ENCODE measurements at regions not wholly inside any gene's neighbourhood (a gene's known extent, or its start where the extent isn't known, plus 50 kb on each side); places are given as distances from the start of the nearest gene placed in this dataset.
A peak's percentile ranks its signal among the peaks of the same experiment; 100 is the strongest.

DNA sequence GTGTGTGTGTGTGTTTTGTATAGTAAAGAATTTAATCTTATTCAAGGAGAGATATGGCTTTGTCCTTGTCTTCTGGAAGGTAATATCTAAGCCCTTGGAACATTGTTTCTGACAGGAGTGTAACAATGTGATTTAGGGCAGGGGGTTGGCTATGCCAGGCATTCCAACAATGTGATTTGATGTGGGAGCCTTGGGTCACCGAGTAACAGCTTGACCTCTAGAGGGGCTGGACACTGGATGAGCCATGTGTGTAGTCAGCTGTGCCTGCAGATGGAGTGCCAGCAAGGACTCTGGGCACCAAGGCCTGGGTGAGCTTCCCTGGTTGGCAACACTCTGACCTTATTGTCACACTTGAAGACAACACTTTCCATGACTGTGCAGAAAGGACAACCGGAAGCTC lies 336.1 kb upstream of the ZP4 start:
- H3K27me3 ChIP-seq (ENCODE audit: low read depth): no peaks in the 10 kb centered on the region
- in situ Hi-C loops (cut with MboI; ENCODE audit: low sequenced_read_pairs): no loop called here
- H3K9me3 ChIP-seq: no peaks in the 10 kb centered on the region
- DNase-seq (ENCODE audit: low spot score in 2 of 2): no peak
- H3K36me3 ChIP-seq (replicated peaks): no peaks in the 10 kb centered on the region
- no peak overlapping the region for H3K4me3 ChIP-seq
- H3K4me1 ChIP-seq: peaks cover 12% of the 10 kb centered on the region

DNA sequence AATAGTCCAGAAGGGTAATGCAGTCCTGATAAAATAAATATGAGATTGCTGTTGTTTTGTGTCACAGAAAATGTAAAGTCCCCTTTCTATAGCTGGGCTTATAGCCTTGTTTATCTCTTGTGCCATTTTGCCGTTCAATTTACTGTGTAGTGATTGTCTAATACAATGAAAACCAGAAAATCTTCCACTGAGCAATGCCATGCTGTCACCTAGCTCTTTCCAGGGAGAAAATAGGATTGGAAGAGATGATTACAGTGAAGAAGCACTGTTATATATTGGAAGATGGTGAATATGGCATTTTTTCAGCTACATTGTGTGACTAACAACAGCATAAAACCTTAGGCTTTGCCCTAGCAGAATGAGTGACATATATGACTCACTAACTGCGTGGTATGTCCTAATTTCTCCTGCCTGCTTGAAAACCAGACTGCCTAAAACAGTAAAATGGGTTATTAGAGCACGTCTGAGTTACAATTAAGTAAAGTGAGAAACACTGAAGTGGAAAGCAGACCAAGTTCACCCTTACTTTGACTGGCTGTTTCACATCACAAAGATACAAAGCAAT lies 332.4 kb upstream of the ZP4 start:
- in situ Hi-C loops (cut with MboI; ENCODE audit: low sequenced_read_pairs): no loop called here
- no peaks in the 10 kb centered on the region for H3K9me3 ChIP-seq
- H3K4me3 ChIP-seq: no peak overlapping the region
- peaks cover 12% of the 10 kb centered on the region for H3K4me1 ChIP-seq
- H3K36me3 ChIP-seq (replicated peaks): no peaks in the 10 kb centered on the region
- H3K27me3 ChIP-seq (ENCODE audit: low read depth): no peaks in the 10 kb centered on the region
- DNase-seq (ENCODE audit: low spot score in 2 of 2): no peak

DNA sequence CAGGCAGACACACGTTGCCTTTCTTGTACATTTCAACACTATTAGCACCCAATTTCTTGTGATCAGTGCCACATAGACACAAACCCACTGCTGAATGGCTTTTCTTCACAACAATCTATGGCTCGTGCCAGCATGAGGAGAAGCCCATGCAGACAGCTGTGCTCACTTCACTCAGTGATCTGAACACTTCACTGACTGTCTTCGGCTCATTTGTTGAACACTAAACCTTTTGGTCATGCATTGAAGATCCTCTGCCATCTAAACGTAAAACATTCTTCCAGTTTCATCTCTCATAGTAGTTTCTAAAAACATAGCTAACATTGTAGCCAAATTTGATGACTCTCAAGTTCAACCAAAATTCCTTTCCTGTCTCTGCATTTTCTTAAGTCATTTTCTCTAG lies 331.0 kb upstream of the ZP4 start:
- Histone ChIP-seq H3K4me1 (peaks cover 12% of the 10 kb centered on the region), H3K4me3 (no peak overlapping the region), H3K36me3 (replicated peaks) (no peaks in the 10 kb centered on the region), H3K9me3 (no peaks in the 10 kb centered on the region), H3K27me3 (ENCODE audit: low read depth) (no peaks in the 10 kb centered on the region)
- no peak for DNase-seq (ENCODE audit: low spot score in 2 of 2)
- in situ Hi-C loops (cut with MboI; ENCODE audit: low sequenced_read_pairs): no loop called here

DNA sequence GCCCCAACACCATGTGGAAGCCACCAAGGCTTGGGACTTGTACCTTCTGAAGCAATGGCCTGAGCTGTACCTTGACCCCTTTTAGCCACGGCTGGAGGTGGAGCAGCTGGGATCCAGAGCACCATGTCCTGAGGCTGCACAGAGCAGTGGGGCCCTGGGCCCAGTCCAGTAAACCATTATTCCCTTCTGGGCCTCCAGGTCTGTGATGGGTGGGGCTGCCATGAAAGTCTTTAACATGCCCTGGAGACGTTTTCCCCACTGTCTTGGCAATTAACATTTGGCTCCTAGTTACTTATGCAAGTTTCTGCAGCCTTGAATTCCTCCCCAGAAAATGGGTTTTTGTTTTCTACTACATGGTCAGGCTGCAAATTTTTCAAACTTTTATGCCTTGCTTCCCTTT lies 323.7 kb upstream of the ZP4 start:
- no peaks in the 10 kb centered on the region for H3K27me3 ChIP-seq (ENCODE audit: low read depth)
- H3K4me1 ChIP-seq: no peaks in the 10 kb centered on the region
- in situ Hi-C loops (cut with MboI; ENCODE audit: low sequenced_read_pairs): no loop called here
- peaks cover 3% of the 10 kb centered on the region; the same call in 1 of the 2 replicates for H3K9me3 ChIP-seq
- DNase-seq (ENCODE audit: low spot score in 2 of 2): no peak
- H3K36me3 ChIP-seq (replicated peaks): no peaks in the 10 kb centered on the region
- H3K4me3 ChIP-seq: no peak overlapping the region

DNA sequence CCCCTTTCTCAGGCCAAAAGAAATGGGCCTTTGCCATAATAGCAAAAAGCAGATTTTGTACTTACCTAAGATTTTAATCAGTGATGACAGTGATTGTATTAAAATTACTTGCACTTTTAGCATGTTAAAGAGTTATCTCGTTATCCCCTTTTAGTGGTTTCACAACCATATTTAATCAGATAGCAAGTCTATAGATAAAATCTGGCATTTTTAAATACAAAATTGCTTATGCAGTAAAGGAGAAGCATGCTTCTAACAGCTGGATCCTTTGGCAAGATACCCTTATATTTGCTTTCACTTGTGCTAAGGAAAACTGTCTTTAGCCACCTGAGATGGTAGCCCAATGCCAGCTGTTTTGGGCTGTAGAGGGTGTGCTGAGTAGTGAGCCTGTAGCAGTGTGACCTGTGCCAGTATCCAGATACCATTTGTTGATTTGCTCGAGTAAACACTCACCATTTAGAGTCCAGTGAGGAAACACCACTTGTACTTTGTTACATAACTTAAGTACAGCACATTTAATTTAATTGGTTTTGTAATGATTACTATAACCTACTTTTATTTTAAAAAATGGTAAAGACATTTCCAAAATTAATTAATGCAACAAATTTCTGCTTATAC lies 314.4 kb upstream of the ZP4 start:
- DNase-seq (ENCODE audit: low spot score in 2 of 2): no peak
- in situ Hi-C loops (cut with MboI; ENCODE audit: low sequenced_read_pairs): no loop called here

DNA sequence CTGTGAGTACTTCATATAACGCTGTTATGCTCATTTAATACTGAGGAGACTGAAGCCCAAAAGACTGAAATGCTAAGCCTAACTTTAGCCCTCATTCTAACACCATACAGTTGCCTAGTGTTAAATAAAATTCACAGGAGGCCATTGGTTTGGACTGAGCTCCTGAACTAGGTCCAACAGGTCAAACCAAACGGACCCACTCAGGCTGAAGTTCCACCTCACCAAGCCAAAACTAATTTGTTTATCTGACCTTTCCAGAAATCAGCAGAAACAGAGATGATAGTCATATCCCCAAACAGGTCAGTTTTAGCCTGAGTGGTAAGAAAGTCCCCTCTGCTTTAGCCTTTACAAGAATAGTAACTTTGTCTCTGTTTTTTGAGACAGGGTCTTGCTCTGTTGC lies 311.3 kb upstream of the ZP4 start:
- Histone ChIP-seq H3K4me1 (peaks cover 3% of the 10 kb centered on the region; the same call in 1 of the 2 replicates), H3K36me3 (replicated peaks) (no peaks in the 10 kb centered on the region), H3K9me3 (no peaks in the 10 kb centered on the region), H3K27me3 (ENCODE audit: low read depth) (no peaks in the 10 kb centered on the region), H3K4me3 (no peak overlapping the region)
- no peak for DNase-seq (ENCODE audit: low spot score in 2 of 2)
- in situ Hi-C loops (cut with MboI; ENCODE audit: low sequenced_read_pairs): no loop called here

More for the DNA sequence above, 314.4 kb upstream of the ZP4 start:
- H3K4me3 ChIP-seq: no peak overlapping the region
- H3K27me3 ChIP-seq (ENCODE audit: low read depth): no peaks in the 10 kb centered on the region
- no peaks in the 10 kb centered on the region for H3K36me3 ChIP-seq (replicated peaks)
- H3K9me3 ChIP-seq: no peaks in the 10 kb centered on the region
- H3K4me1 ChIP-seq: no peaks in the 10 kb centered on the region

DNA sequence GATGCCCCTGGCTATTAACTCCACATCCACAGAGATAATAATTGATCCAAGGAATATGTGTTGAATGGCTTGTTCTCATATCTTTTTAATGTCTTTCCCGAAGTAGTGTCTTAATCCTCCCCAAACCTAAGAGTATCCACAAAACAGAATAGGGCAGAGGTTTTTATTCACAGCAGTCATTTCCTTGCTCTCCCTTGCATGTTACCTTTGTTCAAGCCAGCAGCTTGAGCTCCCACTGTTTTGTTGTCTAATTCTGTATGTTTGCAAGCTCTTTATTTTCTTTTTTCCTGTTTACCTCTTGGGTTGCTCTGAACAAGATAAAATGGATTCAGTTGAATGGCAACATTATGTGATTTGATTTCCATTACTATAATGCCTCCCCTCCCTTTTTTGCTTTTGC lies 308.6 kb upstream of the ZP4 start:
- no peak for DNase-seq (ENCODE audit: low spot score in 2 of 2)
- in situ Hi-C loops (cut with MboI; ENCODE audit: low sequenced_read_pairs): no loop called here
- peaks cover 3% of the 10 kb centered on the region; the same call in 1 of the 2 replicates for H3K4me1 ChIP-seq
- H3K36me3 ChIP-seq (replicated peaks): no peaks in the 10 kb centered on the region
- H3K27me3 ChIP-seq (ENCODE audit: low read depth): no peaks in the 10 kb centered on the region
- H3K4me3 ChIP-seq: no peak overlapping the region
- H3K9me3 ChIP-seq: no peaks in the 10 kb centered on the region

DNA sequence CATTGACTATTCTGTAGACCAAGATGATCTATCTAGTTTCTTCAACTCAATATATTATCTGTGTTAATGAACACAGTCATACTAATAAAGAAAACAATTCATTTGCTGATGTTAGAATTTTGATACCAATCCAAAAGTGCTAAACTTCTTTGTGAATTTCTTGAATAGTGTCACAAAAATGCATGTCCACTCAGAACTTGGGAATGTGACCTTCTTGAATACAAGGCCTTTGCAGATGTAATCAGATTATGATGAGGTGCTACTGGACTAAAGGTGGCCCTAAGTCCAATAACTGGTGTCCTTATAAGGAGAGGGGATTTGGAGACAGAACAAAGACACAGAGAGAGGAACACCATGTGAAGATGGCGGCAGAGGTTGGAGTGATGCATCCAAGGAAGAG lies 305.8 kb upstream of the ZP4 start:
- Histone ChIP-seq H3K27me3 (ENCODE audit: low read depth) (no peaks in the 10 kb centered on the region), H3K4me3 (no peak overlapping the region), H3K9me3 (no peaks in the 10 kb centered on the region), H3K36me3 (replicated peaks) (no peaks in the 10 kb centered on the region), H3K4me1 (peaks cover 3% of the 10 kb centered on the region; the same call in 1 of the 2 replicates)
- no peak for DNase-seq (ENCODE audit: low spot score in 2 of 2)
- in situ Hi-C loops (cut with MboI; ENCODE audit: low sequenced_read_pairs): no loop called here

DNA sequence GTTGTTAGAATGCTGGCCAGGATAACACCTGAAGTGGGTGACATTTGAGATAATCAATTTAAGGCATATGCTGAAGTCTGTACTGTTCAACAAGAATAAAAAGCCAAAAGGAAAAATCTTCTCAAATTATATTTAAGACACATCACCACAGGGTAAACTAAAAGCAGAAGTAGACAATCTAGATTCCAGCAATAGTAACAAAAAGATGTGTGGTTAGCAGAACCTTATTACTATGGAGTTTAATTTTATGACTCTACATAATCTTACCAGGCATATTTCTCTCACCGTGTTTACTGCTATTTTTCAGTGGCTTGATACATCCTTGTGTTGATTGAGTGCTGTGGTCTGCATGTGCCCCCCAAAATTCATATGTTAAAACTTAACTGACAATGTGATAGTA lies 300.4 kb upstream of the ZP4 start:
- in situ Hi-C loops (cut with MboI; ENCODE audit: low sequenced_read_pairs): no loop called here
- H3K4me3 ChIP-seq: no peak overlapping the region
- H3K9me3 ChIP-seq: no peaks in the 10 kb centered on the region; the same call in 1 of the 2 replicates
- no peaks in the 10 kb centered on the region for H3K36me3 ChIP-seq (replicated peaks)
- no peaks in the 10 kb centered on the region for H3K27me3 ChIP-seq (ENCODE audit: low read depth)
- no peak for DNase-seq (ENCODE audit: low spot score in 2 of 2)
- no peaks in the 10 kb centered on the region; the same call in 1 of the 2 replicates for H3K4me1 ChIP-seq

DNA sequence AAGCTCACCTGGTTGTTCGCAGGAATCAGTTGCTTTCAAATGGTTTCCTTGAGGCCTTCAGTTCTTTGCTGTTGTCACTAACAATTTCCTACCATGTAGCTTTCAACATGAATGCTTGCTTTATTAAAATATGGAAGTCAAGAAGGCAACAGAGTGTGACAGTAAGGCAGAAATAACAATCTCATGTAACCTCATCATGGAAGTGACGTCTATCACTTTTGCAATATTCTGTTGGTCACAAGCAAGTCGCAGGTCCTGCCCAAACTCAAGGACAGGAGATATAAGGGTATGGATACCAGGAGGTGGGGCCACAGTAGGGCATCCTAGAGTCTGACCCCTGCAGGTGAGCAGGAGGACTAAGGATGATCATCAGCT lies 296.8 kb upstream of the ZP4 start:
- in situ Hi-C loops (cut with MboI; ENCODE audit: low sequenced_read_pairs): no loop called here
- no peaks in the 10 kb centered on the region; the same call in 1 of the 2 replicates for H3K9me3 ChIP-seq
- H3K36me3 ChIP-seq (replicated peaks): no peaks in the 10 kb centered on the region
- H3K4me3 ChIP-seq: no peak overlapping the region
- no peak for DNase-seq (ENCODE audit: low spot score in 2 of 2)
- no peaks in the 10 kb centered on the region; the same call in 1 of the 2 replicates for H3K4me1 ChIP-seq
- no peaks in the 10 kb centered on the region for H3K27me3 ChIP-seq (ENCODE audit: low read depth)

DNA sequence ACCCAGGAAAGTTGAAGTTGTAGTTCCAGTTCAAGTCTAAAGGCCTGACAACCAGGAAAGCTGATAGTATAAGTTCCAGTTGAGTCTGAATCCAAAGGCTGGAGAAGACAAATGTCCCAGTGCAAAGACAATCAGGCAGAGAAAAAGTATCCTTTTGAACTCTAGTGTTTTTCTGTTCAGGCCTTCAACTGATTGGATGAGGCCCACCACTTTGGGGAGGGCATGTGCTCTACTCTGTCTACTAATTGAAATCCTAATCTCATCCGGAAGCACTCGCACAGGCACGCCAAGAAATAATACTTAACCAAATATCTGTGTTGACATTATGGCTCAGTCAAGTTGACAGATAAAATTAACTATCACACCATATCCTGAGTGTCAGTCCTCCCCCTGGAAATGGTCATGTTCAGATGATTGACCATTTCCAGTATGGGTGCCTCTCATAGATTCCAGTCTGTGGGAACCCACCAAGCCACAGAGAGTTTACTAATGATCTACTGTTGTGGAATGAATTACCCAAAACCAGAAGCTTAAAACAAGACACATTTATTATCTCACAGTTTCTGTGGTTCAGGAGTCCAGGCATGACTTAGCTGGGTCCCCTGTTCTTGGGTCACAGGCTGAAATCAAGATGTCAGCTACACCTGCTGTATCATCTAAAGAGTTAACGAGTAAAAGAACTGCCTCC lies 296.3 kb upstream of the ZP4 start:
- H3K9me3 ChIP-seq: peaks cover 2% of the 10 kb centered on the region
- no peak for DNase-seq (ENCODE audit: low spot score in 2 of 2)
- H3K4me3 ChIP-seq: no peak overlapping the region
- no peaks in the 10 kb centered on the region for H3K36me3 ChIP-seq (replicated peaks)
- no peaks in the 10 kb centered on the region for H3K27me3 ChIP-seq (ENCODE audit: low read depth)
- no peaks in the 10 kb centered on the region; the same call in 1 of the 2 replicates for H3K4me1 ChIP-seq
- in situ Hi-C loops (cut with MboI; ENCODE audit: low sequenced_read_pairs): no loop called here

DNA sequence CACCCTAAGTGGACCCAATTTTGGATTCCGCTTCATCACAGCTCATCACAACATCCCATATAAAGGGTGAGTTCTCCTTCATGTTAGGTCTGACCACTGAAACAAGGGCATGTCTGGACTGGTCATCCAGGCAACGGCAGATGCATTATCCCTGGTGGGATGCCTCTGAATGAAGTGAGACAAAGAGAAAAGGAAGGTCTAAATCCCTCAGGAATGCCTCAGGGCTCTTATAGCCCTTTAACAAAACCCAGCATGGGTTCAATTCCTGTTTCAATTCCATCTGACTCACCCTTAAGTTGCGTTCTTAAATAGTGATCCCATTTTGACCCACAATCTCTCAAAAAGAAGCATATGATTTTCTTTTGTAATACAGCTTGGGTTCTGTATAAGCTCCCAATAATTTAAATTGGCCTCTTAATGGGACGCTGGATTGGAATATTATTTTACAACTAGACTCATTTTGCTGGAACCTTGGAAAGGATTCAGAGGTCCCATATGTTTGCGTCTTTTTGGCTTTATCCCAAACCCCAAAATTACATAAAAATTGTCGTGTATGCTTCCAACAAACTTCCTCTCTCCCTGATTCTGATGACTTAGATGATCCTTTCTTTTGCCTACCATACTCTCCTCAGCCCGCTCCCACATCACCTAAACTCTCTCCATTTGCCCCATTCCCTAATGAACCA lies 287.4 kb upstream of the ZP4 start:
- Histone ChIP-seq H3K4me1 (peaks cover 17% of the 10 kb centered on the region), H3K4me3 (no peak overlapping the region), H3K9me3 (peaks cover 6% of the 10 kb centered on the region; the same call in 1 of the 2 replicates), H3K36me3 (replicated peaks) (no peaks in the 10 kb centered on the region), H3K27me3 (ENCODE audit: low read depth) (no peaks in the 10 kb centered on the region)
- peak; percentile 79 to 93 for DNase-seq (ENCODE audit: low spot score in 2 of 2)
- in situ Hi-C loops (cut with MboI; ENCODE audit: low sequenced_read_pairs): no loop called here

DNA sequence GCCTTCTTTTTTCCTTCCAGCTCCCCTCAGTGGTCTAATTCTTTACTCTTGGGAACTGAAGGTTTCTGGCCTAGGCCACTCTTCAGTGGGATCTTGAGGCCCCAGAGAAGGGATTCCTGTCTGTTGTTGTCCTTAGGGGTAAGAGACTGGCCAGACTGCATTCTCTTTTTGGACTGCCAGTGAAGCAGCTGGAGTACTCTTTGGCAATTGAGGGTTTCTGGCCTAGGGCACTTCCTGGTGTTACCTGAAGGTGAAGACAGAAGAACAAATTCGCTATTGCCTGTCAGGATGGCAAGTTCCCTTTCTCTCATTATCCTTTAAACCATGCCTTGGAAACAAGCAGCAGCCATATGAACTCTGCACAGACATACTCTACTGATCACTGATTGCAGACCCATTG lies 286.6 kb upstream of the ZP4 start:
- H3K36me3 ChIP-seq (replicated peaks): no peaks in the 10 kb centered on the region
- no peak overlapping the region for H3K4me3 ChIP-seq
- peaks cover 17% of the 10 kb centered on the region for H3K4me1 ChIP-seq
- peaks cover 6% of the 10 kb centered on the region; the same call in 1 of the 2 replicates for H3K9me3 ChIP-seq
- peak in 1 of 2 experiments; percentile 12 for DNase-seq (ENCODE audit: low spot score in 2 of 2)
- in situ Hi-C loops (cut with MboI; ENCODE audit: low sequenced_read_pairs): no loop called here
- no peaks in the 10 kb centered on the region for H3K27me3 ChIP-seq (ENCODE audit: low read depth)

DNA sequence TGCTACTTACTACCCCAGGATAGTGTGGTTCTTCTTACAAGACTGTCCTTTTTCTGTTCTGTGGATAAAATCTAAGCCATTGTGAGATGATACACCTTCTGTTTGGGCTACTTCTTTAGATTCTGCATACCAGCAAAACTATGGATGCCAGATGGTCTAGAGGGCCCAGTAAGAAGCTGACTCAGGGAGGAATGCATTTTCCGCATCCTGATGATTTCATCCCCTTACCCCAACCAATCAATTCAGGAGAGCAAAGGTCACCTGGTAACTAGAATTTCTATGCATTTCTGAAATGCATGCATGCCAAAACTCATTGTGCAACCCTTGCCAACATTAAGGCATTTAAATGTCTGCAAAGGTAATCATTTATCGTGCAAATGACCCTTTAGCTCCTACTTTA lies 285.7 kb upstream of the ZP4 start:
- H3K36me3 ChIP-seq (replicated peaks): no peaks in the 10 kb centered on the region
- in situ Hi-C loops (cut with MboI; ENCODE audit: low sequenced_read_pairs): no loop called here
- H3K4me3 ChIP-seq: no peak overlapping the region
- no peak for DNase-seq (ENCODE audit: low spot score in 2 of 2)
- peaks cover 24% of the 10 kb centered on the region for H3K4me1 ChIP-seq
- no peaks in the 10 kb centered on the region for H3K9me3 ChIP-seq
- H3K27me3 ChIP-seq (ENCODE audit: low read depth): no peaks in the 10 kb centered on the region
